NCI-H2081 (cell line): ENCODE measurements at regions not wholly inside any gene's neighbourhood (a gene's known extent, or its start where the extent isn't known, plus 50 kb on each side); places are given as distances from the start of the nearest gene placed in this dataset.
"Not testable (repeated sequence)": the region's sequence is repeated elsewhere in the genome, so short reads cannot be mapped to it uniquely, and the experiment has no call there.

ENCODE experiments used
- DNase-seq, 2 experiments: peaks; one replicate each; lab custom pipeline; 2025; lab: John Stamatoyannopoulos, UW

DNA sequence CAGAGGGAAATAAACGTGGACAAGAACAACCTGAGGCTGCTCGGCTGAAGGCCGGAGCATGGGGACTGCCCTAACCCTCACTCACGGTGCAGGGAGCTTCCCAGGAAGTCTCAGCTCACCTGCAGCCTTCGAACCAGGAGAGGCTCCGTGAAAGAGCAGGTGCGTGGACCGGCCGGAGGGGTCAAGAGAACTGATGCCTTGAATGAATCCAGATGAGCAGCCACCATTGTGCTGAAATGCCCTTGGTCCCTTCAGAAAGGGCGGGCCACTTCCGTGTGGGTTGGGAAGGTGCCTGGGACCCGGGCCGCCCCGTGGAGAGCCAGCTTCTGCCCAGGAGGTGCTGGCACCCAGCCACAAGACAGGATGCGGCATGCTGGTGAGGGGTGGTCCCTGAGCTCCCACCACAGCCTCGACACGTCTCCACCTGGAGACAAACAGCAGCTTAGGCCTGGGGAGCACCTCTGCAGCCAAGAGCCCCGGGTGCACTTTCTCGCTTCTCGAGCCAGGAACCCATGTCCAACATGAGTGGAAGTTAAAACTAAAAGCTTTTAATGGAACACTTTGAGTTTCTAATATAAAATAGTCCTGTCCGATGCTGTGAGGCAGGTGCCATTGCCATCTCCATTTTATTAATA, 83.5 kb downstream of the TTLL2 start:
- no peak for DNase-seq

DNA sequence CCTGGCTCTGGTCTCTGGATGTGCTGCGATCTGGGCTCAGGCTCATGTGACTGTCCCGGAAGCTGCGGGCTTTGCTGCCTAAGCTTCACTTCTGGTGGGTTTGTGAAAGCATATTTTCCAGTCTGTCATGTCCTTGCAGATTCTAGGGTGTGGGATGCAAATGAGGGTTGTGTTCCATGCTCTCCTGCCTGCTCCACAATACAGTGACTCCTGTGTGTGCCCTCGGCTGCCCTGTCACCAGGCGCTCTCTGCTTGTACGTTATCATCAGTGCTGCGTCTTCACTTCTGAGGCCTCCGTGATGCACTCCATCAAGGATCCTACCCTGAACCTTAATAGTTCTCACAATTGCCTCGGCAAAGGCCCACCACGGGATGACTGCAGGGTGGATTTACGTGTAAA, 84.2 kb downstream of the TTLL2 start:
- no peak for DNase-seq

DNA sequence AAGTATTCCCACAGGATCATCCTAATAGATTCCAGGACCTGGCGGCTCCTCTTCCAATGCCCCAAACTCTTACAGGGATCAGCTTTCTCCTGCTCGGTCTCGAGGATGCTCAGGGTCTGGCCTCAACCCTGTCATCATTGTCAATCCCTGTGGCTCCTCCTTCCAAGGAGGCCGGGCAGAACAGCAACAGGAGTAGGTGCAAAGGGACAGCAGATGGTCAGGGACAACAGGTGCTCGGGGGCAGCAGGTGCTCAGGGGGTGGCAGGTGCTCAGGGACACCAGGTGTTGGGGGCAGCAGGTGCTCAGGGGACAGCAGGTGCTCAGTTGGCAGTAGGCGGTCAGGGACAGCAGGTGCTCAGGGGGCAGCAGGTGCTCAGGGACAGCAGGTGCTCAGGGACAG, 84.8 kb downstream of the TTLL2 start:
- DNase-seq = no peak

DNA sequence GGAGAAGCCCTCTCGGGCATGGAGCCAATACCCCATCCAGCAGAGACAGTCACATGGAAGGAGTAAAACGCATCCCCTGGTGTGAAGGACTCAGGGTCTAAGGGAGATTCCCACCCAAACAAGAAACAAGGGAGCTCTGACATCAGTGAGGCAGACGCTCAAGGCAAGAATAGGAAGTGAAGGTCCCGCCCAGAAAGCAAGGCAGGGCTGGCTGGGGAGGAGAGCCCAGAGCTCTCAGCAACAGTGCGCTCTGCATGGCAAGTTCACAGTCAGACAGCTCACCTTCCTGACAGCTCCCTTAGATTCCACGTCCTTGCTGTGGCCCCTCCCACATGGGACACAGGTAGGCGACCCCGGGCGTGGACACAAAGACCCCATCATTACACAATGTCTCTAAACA, 85.6 kb downstream of the TTLL2 start:
- DNase-seq = no peak

DNA sequence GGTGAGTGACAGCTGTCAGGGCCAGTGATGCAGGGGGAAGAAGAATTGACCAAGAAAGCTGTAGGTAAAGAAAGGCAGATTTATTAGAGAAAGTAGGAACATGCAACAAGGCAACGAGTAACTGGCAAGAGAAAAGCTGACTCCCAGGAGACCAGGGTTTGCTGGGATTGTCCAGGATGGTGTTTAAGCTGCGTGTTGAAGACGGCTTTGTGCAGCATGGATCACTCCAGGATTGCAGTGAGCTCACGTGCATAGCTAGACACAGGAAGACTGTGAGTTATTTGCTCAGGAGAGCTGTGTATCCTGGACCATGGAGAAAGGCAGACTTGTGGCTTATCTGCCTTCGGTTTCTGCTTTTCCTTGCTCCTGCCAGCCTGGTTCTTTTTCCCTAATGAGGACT, 87.6 kb downstream of the TTLL2 start:
- DNase-seq = no peak

DNA sequence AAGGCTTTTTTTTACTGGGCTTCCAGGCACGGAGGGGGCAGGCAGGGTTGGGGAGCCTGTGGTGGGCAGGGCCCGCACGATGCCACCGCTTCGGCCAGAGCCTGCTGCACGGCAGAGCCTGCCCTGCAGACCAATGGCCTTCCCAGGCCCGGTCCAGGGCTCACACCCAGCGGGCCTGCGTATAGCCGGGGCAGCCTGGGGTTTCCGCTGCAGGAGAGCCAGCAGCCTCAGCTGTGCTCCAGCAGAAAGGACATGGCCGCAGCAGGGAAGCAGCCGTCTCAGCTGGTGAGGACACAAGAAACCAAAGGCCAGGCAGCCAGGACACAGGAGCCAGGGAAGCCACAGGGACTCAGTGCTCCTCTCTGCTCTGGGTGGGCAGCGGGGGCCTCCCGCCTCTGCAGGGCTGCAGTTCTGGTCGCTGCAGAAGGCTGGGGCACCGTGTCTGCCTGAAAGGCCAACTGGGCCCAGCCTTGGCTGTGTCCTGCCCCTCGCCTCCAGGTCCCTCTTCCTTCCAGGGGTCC, 90.6 kb downstream of the TTLL2 start:
- no peak for DNase-seq

DNA sequence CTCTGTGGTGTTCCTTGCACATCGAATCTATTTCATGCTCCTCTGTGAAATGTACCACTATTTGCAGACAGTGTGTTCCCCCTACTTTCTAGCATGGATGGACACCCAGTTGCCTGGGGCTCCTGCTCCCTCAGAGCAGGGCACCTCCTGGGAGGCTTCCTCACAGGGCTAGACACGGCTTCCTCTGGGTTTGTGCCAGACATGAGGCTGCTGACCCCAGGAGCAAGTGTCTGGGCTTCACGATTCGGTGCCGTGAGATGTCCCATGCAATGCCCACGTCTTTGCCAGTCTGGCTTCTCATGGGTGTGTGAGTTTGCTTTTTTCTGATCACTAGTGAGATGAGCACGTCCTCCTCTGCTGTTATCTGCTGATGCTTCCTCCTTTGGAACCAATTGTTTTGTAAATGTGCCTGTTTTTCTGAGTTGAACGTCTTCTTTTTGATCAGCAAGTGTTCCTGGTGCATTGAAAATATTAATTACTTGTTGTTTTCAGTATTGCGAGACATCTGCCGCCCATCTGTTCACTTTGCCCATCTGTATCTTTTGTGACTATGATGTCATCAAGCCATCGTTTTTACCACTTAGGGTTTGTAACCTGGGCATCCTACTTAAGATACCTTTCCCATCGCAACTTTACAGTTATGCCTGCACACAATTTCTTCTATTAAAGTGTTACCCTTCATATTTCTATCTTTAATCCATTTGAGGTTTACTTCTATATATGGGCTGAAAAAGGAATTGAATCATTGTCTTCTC, 92.0 kb downstream of the TTLL2 start:
- DNase-seq = no peak

DNA sequence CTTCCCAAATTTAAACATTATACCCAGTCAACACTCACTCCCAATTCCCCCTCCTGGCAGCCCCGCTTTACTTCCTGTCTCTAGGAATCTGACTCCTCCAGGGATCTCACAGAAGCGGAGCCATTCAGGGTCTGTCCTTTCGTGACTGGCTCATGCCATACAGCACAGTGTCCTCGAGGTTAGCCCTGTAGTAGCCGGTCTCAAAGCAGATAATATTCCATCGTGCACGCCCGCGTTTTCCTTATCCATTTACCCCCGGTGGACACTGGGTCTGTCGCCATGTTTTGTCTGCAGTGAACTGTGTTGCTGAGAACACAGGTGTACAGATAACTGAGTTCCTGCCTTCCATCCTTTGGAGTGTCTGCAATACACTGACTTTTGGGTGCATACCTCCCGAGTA, 95.3 kb downstream of the TTLL2 start:
- DNase-seq = no peak

DNA sequence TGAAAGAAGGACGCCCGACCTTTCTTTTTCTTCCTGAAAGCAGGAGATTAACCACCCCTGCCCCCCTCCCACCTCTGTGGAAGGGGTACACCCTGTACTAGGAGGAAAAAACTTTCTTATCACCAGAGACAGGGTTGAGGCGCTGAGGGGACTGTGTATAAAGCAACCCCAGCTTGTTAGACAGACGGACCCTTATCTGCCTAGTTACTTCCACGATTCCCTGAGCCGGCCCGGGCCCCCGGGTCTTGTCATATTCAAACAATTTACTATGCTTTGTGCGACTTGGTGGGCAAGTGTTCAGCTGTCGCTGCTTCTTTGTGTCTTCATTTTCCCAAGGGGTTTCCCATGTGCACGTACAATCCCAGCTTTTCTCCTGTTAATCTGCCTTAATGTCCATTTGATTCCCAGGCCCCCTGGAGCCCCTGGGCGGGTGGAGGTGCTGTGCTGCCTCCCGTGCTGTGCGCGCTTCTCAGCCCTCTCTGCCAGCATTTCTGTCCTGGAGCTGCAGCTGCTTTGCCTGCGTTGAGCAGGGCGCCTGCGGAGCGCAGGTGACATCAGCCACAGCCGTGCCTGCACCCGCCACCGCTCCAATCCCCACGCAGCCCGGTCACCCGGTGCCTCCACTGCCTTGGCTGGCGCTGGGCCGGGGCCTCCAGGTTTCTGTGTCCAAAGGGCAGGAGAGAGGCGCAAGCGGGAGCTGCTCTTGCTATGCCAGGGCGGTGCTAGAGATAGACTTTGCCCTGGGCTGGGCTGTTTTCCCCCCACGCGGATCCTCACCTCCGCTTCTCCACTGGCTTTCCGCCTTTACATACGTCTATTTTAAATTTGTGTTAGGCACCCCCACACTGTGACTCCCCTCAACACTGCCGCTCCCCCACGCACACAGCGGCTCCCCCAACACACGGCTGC, 96.2 kb downstream of the TTLL2 start:
- DNase-seq = no peak

DNA sequence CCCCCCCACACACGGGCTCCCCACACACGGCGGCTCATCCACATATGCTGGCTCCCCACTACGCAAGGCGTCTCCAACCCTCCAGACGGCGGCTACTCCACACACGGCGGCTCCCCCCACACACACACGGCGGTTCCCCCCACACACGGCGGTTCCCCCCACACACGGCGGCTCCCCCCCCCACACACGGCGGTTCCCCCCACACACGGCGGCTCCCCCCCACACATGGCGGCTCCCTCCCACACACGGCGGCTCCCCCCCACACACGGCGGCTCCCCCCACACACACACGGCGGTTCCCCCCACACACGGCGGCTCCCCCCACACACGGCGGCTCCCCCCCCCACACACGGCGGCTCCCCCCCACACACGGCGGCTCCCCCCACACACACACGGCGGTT, 97.1 kb downstream of the TTLL2 start:
- DNase-seq = not testable (repeated sequence)

DNA sequence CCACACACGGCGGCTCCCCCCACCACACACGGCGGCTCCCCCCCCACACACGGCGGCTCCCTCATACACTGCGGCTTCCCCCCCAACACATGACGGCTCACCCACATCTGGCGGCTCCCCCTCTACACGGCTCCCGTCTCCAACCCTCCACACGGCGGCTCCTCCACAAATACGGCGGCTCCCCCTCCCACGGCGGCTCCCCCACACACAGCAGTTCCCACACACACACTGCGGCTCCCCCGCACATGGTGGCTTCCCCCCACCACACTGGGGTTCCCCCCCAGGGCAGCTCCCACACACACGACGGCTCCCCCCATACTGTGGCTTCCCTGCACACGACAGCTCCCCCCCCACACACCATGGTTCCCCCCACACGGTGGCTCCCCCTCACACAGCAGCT, 98.0 kb downstream of the TTLL2 start:
- DNase-seq = no peak

DNA sequence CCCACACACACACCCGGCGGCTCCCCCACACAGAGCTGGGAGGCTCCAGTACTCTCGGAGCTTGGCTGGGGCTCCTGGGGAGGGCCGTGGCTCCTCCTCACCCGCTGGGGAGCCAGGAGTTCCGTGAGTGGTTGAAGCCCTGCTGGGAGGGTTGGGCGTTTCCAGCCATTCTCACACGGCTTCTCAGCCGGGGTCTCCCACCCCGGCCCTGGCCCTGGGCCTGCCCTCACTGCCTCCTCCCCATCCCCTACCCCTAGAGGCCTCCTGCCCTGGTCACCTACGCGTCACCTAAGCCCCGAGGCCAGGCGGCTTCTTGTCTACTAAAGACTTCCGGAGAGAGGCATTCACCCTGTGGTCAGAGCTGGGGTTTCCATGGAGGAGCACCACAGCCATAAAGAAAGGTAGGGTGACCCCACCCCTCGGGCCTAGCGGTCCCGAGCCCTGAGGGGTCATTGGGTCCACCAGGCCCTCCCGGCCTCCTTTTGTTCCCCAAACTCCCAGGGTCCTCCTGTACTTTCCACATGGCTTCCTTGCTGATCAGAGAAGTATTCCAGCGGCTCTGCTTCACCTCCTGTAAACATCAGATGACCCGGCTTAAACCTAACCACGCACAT, 99.3 kb downstream of the TTLL2 start:
- DNase-seq = no peak

DNA sequence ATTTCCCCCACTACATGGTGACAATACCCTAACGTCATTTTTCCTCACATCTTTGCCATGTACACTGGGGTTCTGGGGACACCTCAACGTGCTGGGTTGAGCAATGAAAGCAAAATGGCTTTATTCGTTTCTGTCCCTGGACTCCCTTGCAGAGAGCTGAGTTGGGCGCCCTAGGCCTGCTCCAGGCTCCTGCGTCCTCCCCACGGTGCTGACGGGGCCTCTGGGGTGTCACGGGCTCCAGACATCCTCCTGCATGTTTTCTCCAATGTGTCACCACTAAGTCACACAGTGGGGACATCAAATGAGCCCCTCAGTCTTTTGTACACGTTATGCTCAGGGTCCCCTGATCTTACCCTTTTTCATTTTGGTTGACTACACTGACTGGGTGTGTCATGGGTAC, 99.8 kb downstream of the TTLL2 start:
- no peak for DNase-seq

DNA sequence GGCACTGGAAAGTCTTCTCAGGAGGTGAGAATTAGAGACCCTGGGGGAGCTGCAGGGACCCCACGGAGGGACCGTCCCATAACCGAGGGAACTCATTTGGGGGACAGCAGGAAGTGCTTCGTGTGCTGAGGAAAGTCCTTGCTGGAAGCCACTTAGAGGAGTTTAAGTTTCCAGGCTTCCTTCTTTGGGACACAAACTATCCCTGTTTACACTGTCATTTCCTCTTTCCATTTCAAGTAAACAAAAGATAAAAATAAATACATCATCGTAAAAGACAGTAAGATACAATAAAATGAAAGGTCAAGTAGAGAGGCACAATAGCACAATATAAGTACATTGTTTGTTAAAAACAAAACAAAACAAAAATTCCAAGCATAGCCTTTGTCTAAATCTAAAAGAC, 101.2 kb downstream of the TTLL2 start:
- no peak for DNase-seq

DNA sequence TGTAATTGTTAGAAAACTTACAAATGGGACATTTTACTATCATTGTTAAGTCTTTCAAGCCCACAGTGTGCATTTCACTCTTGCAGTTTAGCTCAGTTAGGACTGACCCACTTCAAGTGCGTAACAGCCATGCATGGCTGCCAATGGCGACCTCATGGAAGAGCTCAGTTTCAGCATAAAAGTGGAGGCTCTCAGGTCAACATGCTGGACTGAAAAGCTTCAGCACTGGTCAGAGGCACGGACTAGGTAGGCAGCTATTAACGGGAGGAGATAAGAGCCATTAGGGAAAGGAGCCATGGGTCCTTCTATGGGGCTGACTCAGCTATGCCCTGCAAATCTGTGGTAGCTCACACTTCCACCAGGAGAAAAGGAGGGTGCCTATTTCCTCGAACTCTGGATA, 101.8 kb downstream of the TTLL2 start:
- no peak for DNase-seq

DNA sequence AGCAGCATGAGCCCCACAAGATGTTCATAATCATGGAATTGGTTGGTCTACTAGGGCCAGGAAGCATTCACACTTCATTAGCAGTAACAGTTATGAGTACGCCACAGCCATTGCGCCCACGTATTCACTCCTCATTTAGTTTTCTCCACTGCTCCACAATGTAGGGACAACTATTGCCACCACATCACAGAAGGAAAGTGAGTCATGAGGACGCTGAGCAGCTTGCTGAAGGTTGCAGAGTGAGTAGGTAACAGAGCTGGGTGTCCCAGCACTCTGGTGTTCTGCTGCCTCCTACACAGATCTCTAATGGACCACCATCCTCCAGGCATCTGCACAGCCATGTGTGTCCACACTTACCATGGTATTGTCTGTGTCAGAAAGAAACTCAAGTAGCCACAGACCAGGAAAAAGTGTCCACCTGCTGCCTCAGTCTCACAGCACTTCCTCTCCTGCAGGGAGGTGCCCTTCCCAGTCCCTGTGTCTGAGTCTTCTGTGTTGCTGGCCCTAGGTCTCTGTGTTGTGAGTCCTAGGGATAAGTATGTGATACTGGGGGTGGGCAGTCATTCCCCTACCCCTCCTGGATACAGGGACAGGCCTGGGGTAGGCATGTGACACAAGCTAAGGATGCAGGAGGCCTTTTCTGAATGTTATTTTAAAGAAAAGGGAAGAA, 103.9 kb downstream of the TTLL2 start:
- DNase-seq = no peak

DNA sequence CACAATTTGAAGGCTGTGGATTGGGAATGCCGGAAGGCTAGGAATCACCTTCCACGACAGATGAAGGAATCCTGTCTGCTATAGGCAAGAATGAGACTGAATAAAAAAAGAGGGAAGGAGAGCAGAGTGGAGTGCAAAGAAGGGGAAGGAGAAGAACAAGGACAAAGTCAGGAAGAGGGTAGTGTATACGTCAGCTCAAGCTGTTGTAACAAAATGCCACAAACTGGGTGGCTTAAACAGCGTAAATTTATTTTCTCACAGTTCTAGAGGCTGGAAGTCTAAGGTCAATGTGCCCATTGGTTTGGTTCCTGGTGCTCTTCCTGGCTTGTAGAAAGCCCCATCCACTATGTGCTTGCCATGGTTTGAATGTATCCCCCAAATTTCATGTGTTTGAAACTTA, 104.5 kb downstream of the TTLL2 start:
- no peak for DNase-seq

DNA sequence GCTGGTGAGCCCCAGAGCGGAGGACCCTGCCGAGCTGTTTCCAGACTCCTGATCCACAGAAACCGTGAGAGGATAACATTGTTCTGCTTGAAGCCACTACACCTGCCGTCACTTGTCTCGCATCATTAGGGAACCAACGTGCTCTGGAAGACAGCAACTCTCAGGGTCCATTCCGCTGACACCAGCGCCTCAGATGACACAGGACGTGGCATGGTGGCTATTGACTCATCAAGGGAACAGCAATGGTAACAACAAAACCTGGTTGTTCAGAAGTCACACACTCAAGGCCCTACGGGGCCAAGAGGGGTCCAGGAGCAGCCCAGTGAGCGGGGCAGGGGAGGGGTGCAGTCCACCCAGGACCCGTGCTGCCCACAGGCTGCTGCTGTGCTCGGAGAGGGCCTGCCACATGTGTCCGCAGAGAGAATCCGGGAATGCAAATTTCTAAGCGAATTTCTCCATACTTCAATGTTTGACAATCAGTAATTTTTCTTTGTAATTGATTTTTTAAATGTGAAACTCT, 110.4 kb downstream of the TTLL2 start:
- DNase-seq = no peak

DNA sequence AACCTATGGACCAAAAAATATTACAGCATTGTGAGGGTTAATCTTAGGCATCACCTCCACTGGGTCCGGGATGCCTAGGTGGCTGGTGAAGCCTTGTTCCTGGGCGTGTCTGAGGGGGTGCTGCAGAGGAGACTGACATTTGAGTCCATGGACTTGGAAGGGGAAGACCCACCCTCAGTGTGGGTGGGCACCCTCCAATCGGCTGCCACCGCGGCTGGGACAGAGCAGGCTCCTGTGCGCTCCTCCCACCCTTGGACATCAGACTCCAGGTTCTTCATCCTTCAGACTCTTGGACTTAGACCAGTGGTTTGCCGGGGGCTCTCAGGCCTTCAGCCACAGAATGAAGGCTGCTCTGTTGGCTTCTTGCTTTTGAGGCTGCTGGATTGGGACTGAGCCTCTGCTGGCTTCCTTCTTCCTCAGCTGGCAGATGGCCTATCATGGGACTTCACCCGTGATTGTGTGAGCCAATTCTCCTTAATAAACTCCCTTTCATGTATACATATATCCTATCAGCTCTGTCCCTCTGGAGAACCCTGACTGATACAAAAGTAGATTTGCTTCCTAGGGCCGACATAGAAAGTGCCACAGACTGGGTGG, 113.1 kb downstream of the TTLL2 start:
- no peak for DNase-seq

DNA sequence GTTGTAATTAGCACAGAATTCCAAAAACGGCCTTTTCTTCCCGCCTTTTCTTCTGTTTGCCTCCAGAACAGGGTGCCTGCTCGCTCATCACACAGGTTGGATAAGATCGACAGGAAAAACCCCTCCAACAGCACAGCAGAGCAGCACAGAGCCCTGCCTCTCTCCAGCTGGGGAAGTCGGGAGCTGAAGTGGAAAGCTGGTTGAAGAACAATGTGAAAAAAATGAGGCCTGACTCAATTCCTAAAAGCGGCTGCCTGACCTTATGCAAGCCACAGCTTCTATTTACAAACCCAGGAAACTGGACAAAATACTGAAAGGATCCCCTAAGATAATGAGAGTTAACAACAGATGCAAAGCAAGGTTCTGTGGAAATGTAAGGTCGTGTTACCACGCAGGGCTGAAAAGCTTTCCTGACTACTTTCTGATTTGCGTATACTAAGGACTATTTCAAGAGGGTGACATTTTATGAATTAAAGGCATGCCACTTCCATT, 116.9 kb downstream of the TTLL2 start:
- DNase-seq = no peak

DNA sequence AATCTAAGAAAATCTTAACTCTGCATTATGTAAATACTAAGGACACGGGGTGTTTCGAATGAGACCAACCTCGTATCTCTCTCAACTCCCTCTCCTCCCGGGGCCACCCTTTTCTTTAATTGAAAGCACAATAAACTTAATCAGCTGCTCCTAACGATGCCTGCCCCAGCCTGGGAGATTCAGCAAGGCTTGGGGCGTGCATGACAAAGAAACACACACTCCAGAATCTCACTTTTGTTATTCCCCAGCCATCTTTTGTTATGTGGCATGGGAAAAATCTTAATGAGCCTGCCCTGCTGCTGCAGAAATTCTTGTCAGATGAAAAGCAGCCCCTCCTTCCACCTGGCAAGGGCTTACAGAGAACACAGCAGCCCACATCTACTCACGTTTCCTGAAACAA, 117.4 kb downstream of the TTLL2 start:
- DNase-seq = no peak
